OCI-LY7 (cell line): ENCODE measurements at regions not wholly inside any gene's neighbourhood (a gene's known extent, or its start where the extent isn't known, plus 50 kb on each side); places are given as distances from the start of the nearest gene placed in this dataset.

Experiments
- BruUV-seq: library from RNA; stranded (reverse); fragments of 400-500 nt; replicated peaks from 2 replicates; lab custom pipeline; 2021; lab: Mats Ljungman, UMichigan
- CTCF ChIA-PET: fragments of 300-600 bp; sonication (Branson Sonifier 250); formaldehyde crosslinking; loops from one replicate; lab custom pipeline; 2022; ENCODE audit warnings: antibody characterized with exemption; ENCODE audit not compliant: unreplicated experiment; lab: Charles Lee
- POLR2A ChIA-PET: fragments of 300-600 bp; sonication (Branson Sonifier 250); formaldehyde crosslinking; loops from one replicate; lab custom pipeline; 2022; ENCODE audit warnings: antibody characterized with exemption; lab: Charles Lee
- DNase-seq: peaks from one replicate; pipeline ENCODE4 v3.0.0-alpha.2; 2015; ENCODE audit warnings: low spot score
- H2AFZ ChIP-seq: fragments of 200-600 bp; sonication (generic), shearing (Covaris generic); 2 replicates; pipeline ENCODE4 v1.6.1; 2014; ENCODE audit warnings: mild to moderate bottlenecking, antibody characterized with exemption, low read length, moderate library complexity
- H3K27ac ChIP-seq: fragments of 200-600 bp; sonication (generic); 2 replicates; pipeline ENCODE4 v1.5.1; 2014; ENCODE audit warnings: mixed run types, low read depth, mild to moderate bottlenecking, moderate library complexity, low read length, inconsistent platforms; ENCODE audit not compliant: poor library complexity, severe bottlenecking
- H3K36me3 ChIP-seq: fragments of 200-600 bp; sonication (generic); 2 replicates; pipeline ENCODE4 v1.6.1; 2014; ENCODE audit warnings: mild to moderate bottlenecking, antibody characterized with exemption, low read length, moderate library complexity, mixed read lengths; ENCODE audit not compliant: insufficient read depth
- H3K4me1 ChIP-seq: fragments of 200-600 bp; sonication (generic); 2 replicates; pipeline ENCODE4 v1.5.1; 2014; ENCODE audit warnings: mild to moderate bottlenecking, low read length; ENCODE audit not compliant: insufficient read depth, poor library complexity, severe bottlenecking
- H3K4me2 ChIP-seq: fragments of 200-600 bp; sonication (generic); 2 replicates; pipeline ENCODE4 v1.6.1; 2014; ENCODE audit warnings: mild to moderate bottlenecking, low read length
- H3K4me3 ChIP-seq: fragments of 200-600 bp; sonication (generic); 2 replicates; pipeline ENCODE4 v1.5.1; 2014; ENCODE audit warnings: mild to moderate bottlenecking, low read depth, low read length; ENCODE audit not compliant: poor library complexity, severe bottlenecking
- H3K79me2 ChIP-seq: fragments of 200-600 bp; sonication (generic); 2 replicates; pipeline ENCODE4 v1.6.1; 2016; ENCODE audit warnings: low read depth, mild to moderate bottlenecking, low read length, moderate library complexity, mixed read lengths; ENCODE audit not compliant: insufficient read depth
- H3K9me2 ChIP-seq: fragments of 200-600 bp; sonication (generic); 2 replicates; pipeline ENCODE4 v1.6.1; 2016; ENCODE audit warnings: mild to moderate bottlenecking, low read length, mixed read lengths; ENCODE audit not compliant: insufficient read depth
- H3K9me3 ChIP-seq: fragments of 200-600 bp; sonication (generic); 2 replicates; pipeline ENCODE4 v1.6.1; 2014; ENCODE audit warnings: mild to moderate bottlenecking, mixed run types, low read length, mixed read lengths
- H4K20me1 ChIP-seq: fragments of 200-600 bp; sonication (generic); 2 replicates; pipeline ENCODE4 v1.6.1; 2014; ENCODE audit warnings: mild to moderate bottlenecking, antibody characterized with exemption, low read length, moderate library complexity, mixed read lengths; ENCODE audit not compliant: insufficient read depth
- CTCF ChIP-seq: fragments of 200-600 bp; sonication (generic); conservative IDR thresholded peaks from 2 replicates; pipeline ENCODE4 v1.5.1; 2014; ENCODE audit warnings: mild to moderate bottlenecking, antibody characterized with exemption, low read length, moderate library complexity, mixed read lengths
- EZH2phosphoT487 ChIP-seq: fragments of 200-600 bp; sonication (generic); IDR thresholded peaks from 2 replicates; pipeline ENCODE4 v1.6.1; 2018; ENCODE audit warnings: low read depth, borderline replicate concordance, mild to moderate bottlenecking, mixed run types, antibody characterized with exemption, low read length, moderate library complexity, mixed read lengths
- intact Hi-C: fragments of 100-400 bp; cut with micrococcal nuclease; formaldehyde crosslinking; loops from one replicate; pipeline ENCODE4 v1.10.0; 2022; ENCODE audit not compliant: unreplicated experiment

GRCh38 chr10:121351540-121351939 is 246.7 kb downstream of the FGFR2 start:
- no peaks in the 10 kb centered on the region for H3K9me3 ChIP-seq
- no TSS peak for BruUV-seq
- TF ChIP-seq EZH2phosphoT487, result no peak
- TF ChIP-seq CTCF, result no peak
- DNase-seq, result no peak
- no peak overlapping the region for H3K4me2 ChIP-seq
- CTCF ChIA-PET, result no interaction called here
- no peak overlapping the region for H3K4me3 ChIP-seq
- no peaks in the 10 kb centered on the region for H3K36me3 ChIP-seq
- no peak overlapping the region for H2AFZ ChIP-seq
- H3K79me2 ChIP-seq, result no peaks in the 10 kb centered on the region
- no peaks in the 10 kb centered on the region for H4K20me1 ChIP-seq
- intact Hi-C loops, result no loop called here
- H3K27ac ChIP-seq, result no peak overlapping the region
- POLR2A ChIA-PET, result no interaction called here
- no peaks in the 10 kb centered on the region for H3K9me2 ChIP-seq
- no peaks in the 10 kb centered on the region for H3K4me1 ChIP-seq

DNA sequence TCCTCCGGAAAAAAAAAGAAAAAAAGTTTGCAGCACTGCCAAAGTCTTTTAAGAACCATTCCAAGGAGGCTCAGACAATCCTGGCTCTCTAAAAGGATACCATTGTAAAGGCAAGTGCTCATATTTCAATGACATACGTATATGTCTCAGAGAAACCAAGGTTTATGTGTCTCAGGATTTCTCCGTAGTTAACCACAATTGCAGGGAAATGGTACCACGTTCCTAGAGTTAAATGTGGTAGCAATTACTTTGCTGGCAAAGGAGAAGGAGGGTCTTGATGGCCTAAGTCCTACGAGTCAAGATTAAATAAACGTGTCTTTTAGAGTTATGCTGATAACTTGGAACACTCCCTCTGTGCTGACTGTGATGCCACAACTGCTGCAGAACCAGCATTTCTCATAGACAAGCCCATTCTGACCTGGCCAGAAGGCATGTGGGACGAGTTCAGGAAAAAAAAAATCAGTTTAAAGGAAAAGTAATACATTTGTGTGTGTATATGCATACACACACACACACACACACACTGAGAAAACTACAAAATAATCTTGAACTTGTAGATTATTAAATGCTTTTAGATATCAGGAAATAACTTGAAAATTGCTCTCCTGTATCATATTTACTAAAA is 245.9 kb downstream of the FGFR2 start:
- Histone ChIP-seq H3K79me2 (no peaks in the 10 kb centered on the region), H3K4me1 (no peaks in the 10 kb centered on the region), H3K9me2 (no peaks in the 10 kb centered on the region), H3K27ac (no peak overlapping the region), H4K20me1 (no peaks in the 10 kb centered on the region), H2AFZ (no peak overlapping the region), H3K9me3 (no peaks in the 10 kb centered on the region), H3K4me3 (no peak overlapping the region), H3K36me3 (no peaks in the 10 kb centered on the region), H3K4me2 (no peak overlapping the region)
- BruUV-seq, result no TSS peak
- intact Hi-C loops, result no loop called here
- ChIA-PET CTCF (no interaction called here), POLR2A (no interaction called here)
- DNase-seq, result no peak
- no peak for TF ChIP-seq CTCF
- no peak for TF ChIP-seq EZH2phosphoT487

- CTCF ChIA-PET, result no interaction called here
Measured at GRCh38 chr10:121355161-121355560, 243.1 kb downstream of the FGFR2 start.

More at GRCh38 chr10:121355161-121355560, 243.1 kb downstream of the FGFR2 start:
- Histone ChIP-seq H3K9me2 (no peaks in the 10 kb centered on the region), H3K4me3 (no peak overlapping the region), H3K36me3 (no peaks in the 10 kb centered on the region), H4K20me1 (no peaks in the 10 kb centered on the region), H3K4me2 (no peak overlapping the region), H3K79me2 (no peaks in the 10 kb centered on the region), H2AFZ (no peak overlapping the region), H3K9me3 (no peaks in the 10 kb centered on the region), H3K27ac (no peak overlapping the region), H3K4me1 (no peaks in the 10 kb centered on the region)
- BruUV-seq, result no TSS peak
- DNase-seq, result no peak
- intact Hi-C loops, result no loop called here
- POLR2A ChIA-PET, result no interaction called here
- TF ChIP-seq CTCF (no peak), EZH2phosphoT487 (no peak)
